HUES6 (cell line): ENCODE measurements at regions not wholly inside any gene's neighbourhood (a gene's known extent, or its start where the extent isn't known, plus 50 kb on each side); places are given as distances from the start of the nearest gene placed in this dataset.

Experiments
- H3K27ac ChIP-seq: 2 replicates; pipeline ENCODE4 v1.7.0; 2013; ENCODE audit warnings: low read depth, mild to moderate bottlenecking, low read length, inconsistent platforms
- H3K27me3 ChIP-seq: 2 replicates; pipeline ENCODE4 v1.6.1; 2013; ENCODE audit warnings: low read length; ENCODE audit not compliant: control insufficient read depth, insufficient read depth
- H3K36me3 ChIP-seq: 2 replicates; pipeline ENCODE4 v1.6.1; 2013; ENCODE audit warnings: low read length; ENCODE audit not compliant: control insufficient read depth, insufficient read depth
- H3K4me1 ChIP-seq: 2 replicates; pipeline ENCODE4 v1.6.1; 2013; ENCODE audit warnings: low read length; ENCODE audit not compliant: control insufficient read depth, insufficient read depth
- H3K4me3 ChIP-seq: 2 replicates; pipeline ENCODE4 v1.5.1; 2013; ENCODE audit warnings: low read depth, low read length
- H3K9ac ChIP-seq: one replicate; pipeline ENCODE4 v1.6.1; 2013; ENCODE audit warnings: mild to moderate bottlenecking, low read length
- H3K9me3 ChIP-seq: 2 replicates; pipeline ENCODE4 v1.6.1; 2013; ENCODE audit warnings: low read depth, low read length; ENCODE audit not compliant: control insufficient read depth, insufficient read depth

DNA sequence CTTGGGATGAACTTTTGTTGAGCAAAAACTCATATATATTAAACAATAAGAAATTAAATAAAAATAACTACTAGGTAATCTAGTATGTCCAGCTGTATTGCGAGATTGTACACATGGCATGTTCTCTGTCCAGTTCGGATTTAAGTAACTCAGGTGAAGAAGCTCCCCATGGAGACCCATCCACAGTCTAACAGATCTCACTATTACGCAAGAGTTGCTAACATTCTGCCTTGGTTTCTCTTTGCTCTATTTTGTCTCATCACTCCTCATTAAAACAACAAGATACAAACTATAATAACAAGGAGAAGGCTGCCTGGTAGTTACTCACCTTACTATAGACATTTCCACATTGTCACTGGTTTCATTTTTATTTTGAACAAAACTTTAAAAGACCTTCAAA, 1372.3 kb upstream of the CELF2 start:
- no peak overlapping the region for H3K4me3 ChIP-seq
- no peak overlapping the region for H3K27ac ChIP-seq
- H3K9me3 ChIP-seq = peaks cover 17% of the 10 kb centered on the region
- H3K4me1 ChIP-seq = no peaks in the 10 kb centered on the region
- H3K27me3 ChIP-seq = no peaks in the 10 kb centered on the region
- H3K36me3 ChIP-seq = no peaks in the 10 kb centered on the region
- no peak overlapping the region for H3K9ac ChIP-seq

GRCh38 chr10:9645928-9646600, 1371.6 kb upstream of the CELF2 start:
- Histone ChIP-seq H3K9ac (no peak overlapping the region), H3K27ac (no peak overlapping the region), H3K27me3 (no peaks in the 10 kb centered on the region), H3K4me3 (no peak overlapping the region), H3K4me1 (no peaks in the 10 kb centered on the region), H3K9me3 (peaks cover 17% of the 10 kb centered on the region), H3K36me3 (no peaks in the 10 kb centered on the region)

GRCh38 chr10:9654261-9654660, 1363.4 kb upstream of the CELF2 start:
- Histone ChIP-seq H3K4me1 (no peaks in the 10 kb centered on the region), H3K36me3 (no peaks in the 10 kb centered on the region)

GRCh38 chr10:9656386-9656785, 1361.3 kb upstream of the CELF2 start:
- no peaks in the 10 kb centered on the region for H3K27me3 ChIP-seq
- no peaks in the 10 kb centered on the region for H3K36me3 ChIP-seq
- H3K4me1 ChIP-seq = no peaks in the 10 kb centered on the region
- peaks cover 4% of the 10 kb centered on the region; the same call in 1 of the 2 replicates for H3K9me3 ChIP-seq
- no peak overlapping the region for H3K27ac ChIP-seq
- no peak overlapping the region for H3K4me3 ChIP-seq
- H3K9ac ChIP-seq = no peak overlapping the region

More at GRCh38 chr10:9654261-9654660, 1363.4 kb upstream of the CELF2 start:
- Histone ChIP-seq H3K4me3 (no peak overlapping the region), H3K9ac (no peak overlapping the region), H3K9me3 (peaks cover 4% of the 10 kb centered on the region; the same call in 1 of the 2 replicates), H3K27ac (no peak overlapping the region), H3K27me3 (no peaks in the 10 kb centered on the region)

DNA sequence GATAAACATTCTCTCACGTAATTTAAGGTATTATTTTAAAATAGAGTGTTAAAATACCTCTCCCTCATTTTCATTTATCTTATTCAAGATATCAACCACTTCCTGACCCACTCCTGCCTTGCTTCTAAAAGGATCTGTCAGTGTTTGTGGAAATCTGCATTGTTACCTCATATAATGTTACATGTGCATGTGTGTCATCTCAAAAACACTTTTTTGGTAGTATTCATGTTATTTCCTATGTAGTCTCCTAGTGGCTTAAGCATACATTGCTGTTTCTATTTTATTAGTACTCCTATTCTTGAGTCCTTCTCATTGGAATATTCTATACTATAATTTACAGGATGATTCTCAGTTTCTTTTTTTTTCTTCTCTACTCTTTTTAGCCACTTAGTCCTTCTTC, 1360.7 kb upstream of the CELF2 start:
- no peaks in the 10 kb centered on the region for H3K27me3 ChIP-seq
- no peak overlapping the region for H3K4me3 ChIP-seq
- H3K27ac ChIP-seq = no peak overlapping the region
- peaks cover 4% of the 10 kb centered on the region; the same call in 1 of the 2 replicates for H3K9me3 ChIP-seq
- no peak overlapping the region for H3K9ac ChIP-seq
- H3K36me3 ChIP-seq = no peaks in the 10 kb centered on the region
- no peaks in the 10 kb centered on the region for H3K4me1 ChIP-seq

DNA sequence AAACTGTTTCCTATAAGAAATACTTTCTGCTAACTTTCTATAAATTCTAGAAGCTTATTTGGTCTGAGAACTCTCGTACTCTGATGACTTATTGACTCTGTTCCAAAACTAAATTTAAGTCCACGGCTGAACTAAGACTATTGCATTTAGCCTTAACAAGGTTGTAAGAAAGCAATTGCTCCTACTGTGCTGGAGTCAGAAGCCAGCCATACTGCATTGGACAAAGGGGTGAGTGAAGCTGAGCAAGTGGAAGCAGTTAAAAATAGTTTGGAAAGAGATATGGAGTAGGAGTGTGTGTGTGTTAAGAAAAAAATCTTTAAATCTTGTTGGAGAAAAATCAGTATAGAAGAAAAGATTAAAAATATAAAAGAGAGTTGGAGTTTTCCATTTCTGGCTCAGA, 1360.1 kb upstream of the CELF2 start:
- no peaks in the 10 kb centered on the region for H3K27me3 ChIP-seq
- H3K27ac ChIP-seq = no peak overlapping the region
- H3K4me3 ChIP-seq = no peak overlapping the region
- no peaks in the 10 kb centered on the region for H3K36me3 ChIP-seq
- no peaks in the 10 kb centered on the region for H3K4me1 ChIP-seq
- peaks cover 4% of the 10 kb centered on the region; the same call in 1 of the 2 replicates for H3K9me3 ChIP-seq
- no peak overlapping the region for H3K9ac ChIP-seq

DNA sequence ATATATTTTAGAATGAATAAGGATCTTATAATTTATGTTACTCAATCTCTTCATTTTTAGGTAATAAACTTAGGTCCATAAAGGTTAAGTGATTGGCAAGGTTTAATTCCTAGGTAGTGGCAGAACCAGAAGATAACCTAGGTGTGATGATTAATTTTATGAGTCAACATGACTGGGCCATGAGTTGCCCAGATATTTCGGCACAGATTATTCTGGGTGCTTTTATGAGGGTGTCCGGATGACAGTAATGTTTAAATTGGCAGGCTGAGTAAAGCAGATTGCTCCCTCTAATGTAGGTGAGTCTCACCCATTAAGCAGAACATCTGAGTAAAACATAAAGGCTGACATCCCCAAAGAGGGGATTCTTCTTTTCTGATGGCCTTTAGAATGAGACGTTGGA, 1349.3 kb upstream of the CELF2 start:
- Histone ChIP-seq H3K9me3 (no peaks in the 10 kb centered on the region), H3K27me3 (no peaks in the 10 kb centered on the region), H3K4me3 (no peak overlapping the region), H3K36me3 (no peaks in the 10 kb centered on the region), H3K27ac (no peak overlapping the region), H3K9ac (no peak overlapping the region), H3K4me1 (peaks cover 2% of the 10 kb centered on the region; the same call in 1 of the 2 replicates)

DNA sequence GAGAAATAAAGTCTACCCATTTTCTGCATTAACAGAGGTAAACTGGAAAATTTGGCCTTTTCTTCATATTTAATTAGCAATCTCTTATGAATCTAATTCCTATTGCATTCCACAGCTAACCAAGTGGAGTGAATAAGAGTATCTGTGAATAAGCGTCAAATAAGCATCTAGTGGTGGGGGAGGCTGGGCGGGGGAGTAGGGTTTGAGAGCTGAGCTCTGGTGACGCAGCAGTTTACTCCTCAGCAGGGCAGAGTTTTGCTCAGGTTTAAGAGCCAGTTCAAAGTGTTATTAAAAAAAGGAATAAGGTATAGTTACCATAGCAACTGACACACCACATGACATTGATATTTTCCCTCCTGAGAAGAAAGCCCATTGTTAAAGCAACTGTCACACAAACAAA, 1346.8 kb upstream of the CELF2 start:
- H3K4me1 ChIP-seq = peaks cover 2% of the 10 kb centered on the region; the same call in 1 of the 2 replicates
- H3K4me3 ChIP-seq = no peak overlapping the region
- H3K27ac ChIP-seq = no peak overlapping the region
- H3K27me3 ChIP-seq = no peaks in the 10 kb centered on the region
- H3K9ac ChIP-seq = no peak overlapping the region
- no peaks in the 10 kb centered on the region for H3K36me3 ChIP-seq
- H3K9me3 ChIP-seq = no peaks in the 10 kb centered on the region

- Histone ChIP-seq H3K36me3 (no peaks in the 10 kb centered on the region), H3K9me3 (peaks cover 21% of the 10 kb centered on the region), H3K4me1 (no peaks in the 10 kb centered on the region), H3K4me3 (no peak overlapping the region), H3K27me3 (no peaks in the 10 kb centered on the region), H3K27ac (no peak overlapping the region), H3K9ac (no peak overlapping the region)
Measured at GRCh38 chr10:9681655-9682054, 1336.0 kb upstream of the CELF2 start.

DNA sequence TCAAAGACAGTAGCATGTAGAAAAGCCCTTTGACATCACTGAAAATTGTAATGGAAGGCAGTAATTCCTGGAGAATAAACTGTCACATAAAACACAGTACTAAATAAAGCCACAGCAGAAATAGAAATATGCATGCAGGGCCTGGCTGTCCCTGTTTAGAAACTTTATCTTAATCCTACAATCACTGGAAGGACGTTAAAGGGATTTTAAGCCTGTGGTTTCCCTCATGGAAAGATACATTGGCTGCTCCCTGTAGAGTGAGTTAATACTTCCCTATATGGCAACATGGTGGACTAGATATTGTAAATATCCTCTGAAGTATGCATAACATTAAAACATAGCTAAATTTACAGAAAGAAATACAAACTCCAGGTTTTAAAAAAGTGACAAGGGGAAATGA, 1334.9 kb upstream of the CELF2 start:
- Histone ChIP-seq H3K36me3 (no peaks in the 10 kb centered on the region), H3K27ac (no peak overlapping the region), H3K27me3 (no peaks in the 10 kb centered on the region), H3K9me3 (peaks cover 21% of the 10 kb centered on the region), H3K4me3 (no peak overlapping the region), H3K4me1 (no peaks in the 10 kb centered on the region), H3K9ac (no peak overlapping the region)

- Histone ChIP-seq H3K9me3 (peaks cover 21% of the 10 kb centered on the region), H3K27me3 (no peaks in the 10 kb centered on the region), H3K4me1 (no peaks in the 10 kb centered on the region), H3K9ac (no peak overlapping the region), H3K4me3 (no peak overlapping the region), H3K36me3 (no peaks in the 10 kb centered on the region), H3K27ac (no peak overlapping the region)
Measured at GRCh38 chr10:9684186-9684585, 1333.5 kb upstream of the CELF2 start.
